DMS153 treated with DMSO at 0.1 percent for 48 hours (cell line): ENCODE measurements at regions not wholly inside any gene's neighbourhood (a gene's known extent, or its start where the extent isn't known, plus 50 kb on each side); places are given as distances from the start of the nearest gene placed in this dataset.

ENCODE experiments used
- DNase-seq: peaks from one replicate; lab custom pipeline; 2025; ENCODE audit not compliant: unreplicated experiment; lab: John Stamatoyannopoulos, UW

- no peak for DNase-seq
These were observed 57.9 kb upstream of the LRFN2 start for GRCh38 chr6:40645043-40645442.

GRCh38 chr6:40642837-40643236 is 55.7 kb upstream of the LRFN2 start:
- no peak for DNase-seq

- DNase-seq = no peak
These were observed 55.0 kb upstream of the LRFN2 start for GRCh38 chr6:40642190-40642589.

- DNase-seq = no peak
These were observed 53.5 kb upstream of the LRFN2 start for GRCh38 chr6:40640599-40641227.
